Medulla oblongata (tissue), 1 donor: ENCODE measurements at regions not wholly inside any gene's neighbourhood (a gene's known extent, or its start where the extent isn't known, plus 50 kb on each side); places are given as distances from the start of the nearest gene placed in this dataset.
A peak's percentile ranks its signal among the peaks of the same experiment; 100 is the strongest.
"Not testable (repeated sequence)": the region's sequence is repeated elsewhere in the genome, so short reads cannot be mapped to it uniquely, and the experiment has no call there.

ENCODE experiments used
- DNase-seq: peaks from one replicate; pipeline ENCODE4 v3.0.0-alpha.2; 2015; ENCODE audit errors: extremely low spot score

- no peak for DNase-seq
These were observed 329.0 kb upstream of the TMTC4 start for GRCh38 chr13:101003566-101003965.

DNA sequence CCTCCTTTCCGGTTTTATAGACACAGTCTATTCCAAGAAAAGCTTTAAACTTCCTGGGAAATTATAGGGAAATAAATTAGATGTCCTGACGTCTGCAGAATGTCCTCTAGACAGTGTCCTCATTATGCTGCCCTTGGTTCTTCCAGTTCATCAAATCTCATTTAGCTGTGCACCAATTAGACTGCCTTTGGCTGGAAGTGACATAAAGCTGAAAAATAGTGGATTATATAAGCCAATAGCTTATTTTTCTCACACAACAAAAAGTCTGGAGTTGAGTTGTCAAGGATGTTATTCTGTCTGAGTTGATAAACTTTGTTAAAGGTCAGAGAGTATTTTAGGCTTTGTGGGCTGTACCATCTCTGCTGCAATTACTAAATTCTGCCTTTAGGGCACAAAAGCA lies 314.8 kb upstream of the TMTC4 start:
- no peak for DNase-seq

DNA sequence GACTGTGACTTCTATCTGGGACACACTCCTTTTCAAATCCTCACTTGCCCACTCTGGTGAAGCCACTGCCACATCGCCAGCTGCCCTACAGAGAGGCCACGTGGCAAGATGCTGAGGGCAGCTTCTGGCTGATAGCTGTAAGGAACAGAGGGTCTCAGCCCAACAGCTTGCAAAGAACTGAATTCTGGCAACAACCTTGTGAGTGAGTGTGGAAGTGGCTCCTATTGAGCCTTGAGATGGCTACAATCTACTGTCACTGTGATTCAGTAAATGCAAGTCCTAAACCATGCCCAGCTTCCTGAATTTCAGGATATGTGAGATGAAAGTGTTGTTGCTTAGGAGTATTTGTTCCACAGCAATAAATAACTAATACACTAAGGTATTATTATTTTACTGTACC lies 314.3 kb upstream of the TMTC4 start:
- no peak for DNase-seq

- DNase-seq, result peak; percentile 74
These were observed 313.4 kb upstream of the TMTC4 start for GRCh38 chr13:100987948-100988347.

GRCh38 chr13:100986571-100986970 lies 312.0 kb upstream of the TMTC4 start:
- DNase-seq, result no peak

DNA sequence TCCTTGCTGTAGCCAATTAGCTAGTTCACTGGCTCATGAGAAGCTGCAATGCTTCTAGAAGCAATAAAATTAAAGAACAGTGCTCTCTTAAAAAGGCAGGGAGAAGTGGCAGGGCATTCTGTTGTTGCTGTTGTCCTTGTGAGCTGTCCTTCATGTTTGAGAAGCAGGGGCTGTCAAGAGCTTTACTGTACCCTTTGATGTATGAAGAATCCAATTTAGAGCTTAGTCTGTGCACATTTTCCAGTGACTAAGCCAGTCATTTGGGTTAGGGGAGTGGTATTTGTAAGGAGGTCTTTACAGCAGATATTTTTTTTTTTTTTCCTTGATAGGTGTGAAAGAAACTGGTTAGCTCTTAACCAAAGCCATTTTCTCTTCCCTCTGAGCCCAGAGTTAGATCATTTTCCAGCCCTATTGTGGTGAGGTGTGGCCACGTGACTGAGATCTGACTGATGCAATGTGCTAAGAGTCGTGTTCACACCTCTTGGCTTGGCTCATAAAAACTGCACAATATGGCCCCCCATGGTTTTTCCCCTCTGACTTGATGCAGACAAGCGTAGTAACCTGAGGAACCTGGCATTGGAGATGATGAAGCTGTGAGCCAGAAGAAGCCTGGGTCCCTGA lies 309.6 kb upstream of the TMTC4 start:
- DNase-seq, result no peak

GRCh38 chr13:100983111-100983510 lies 308.5 kb upstream of the TMTC4 start:
- no peak for DNase-seq

GRCh38 chr13:100980171-100980570 lies 305.6 kb upstream of the TMTC4 start:
- DNase-seq, result no peak

GRCh38 chr13:100977841-100978240 lies 303.2 kb upstream of the TMTC4 start:
- no peak for DNase-seq

DNA sequence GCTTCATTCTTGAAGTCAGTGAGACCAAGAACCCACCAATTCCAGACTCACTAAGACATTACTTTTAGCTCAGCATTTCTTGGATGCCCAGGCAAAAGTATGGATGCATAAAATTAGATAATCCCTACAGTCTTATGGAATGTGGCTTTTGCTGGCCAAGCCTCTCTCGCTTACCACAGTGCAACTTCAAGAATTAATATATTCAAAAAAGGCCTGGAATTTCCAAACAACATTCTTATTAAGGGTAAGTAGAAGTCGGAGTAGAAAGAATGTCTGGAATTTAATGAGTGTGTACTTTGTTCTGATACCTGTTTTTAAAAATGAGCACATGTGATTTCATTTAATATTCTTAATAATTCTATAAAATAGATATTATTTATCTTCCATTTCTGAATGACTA lies 302.4 kb upstream of the TMTC4 start:
- no peak for DNase-seq

DNA sequence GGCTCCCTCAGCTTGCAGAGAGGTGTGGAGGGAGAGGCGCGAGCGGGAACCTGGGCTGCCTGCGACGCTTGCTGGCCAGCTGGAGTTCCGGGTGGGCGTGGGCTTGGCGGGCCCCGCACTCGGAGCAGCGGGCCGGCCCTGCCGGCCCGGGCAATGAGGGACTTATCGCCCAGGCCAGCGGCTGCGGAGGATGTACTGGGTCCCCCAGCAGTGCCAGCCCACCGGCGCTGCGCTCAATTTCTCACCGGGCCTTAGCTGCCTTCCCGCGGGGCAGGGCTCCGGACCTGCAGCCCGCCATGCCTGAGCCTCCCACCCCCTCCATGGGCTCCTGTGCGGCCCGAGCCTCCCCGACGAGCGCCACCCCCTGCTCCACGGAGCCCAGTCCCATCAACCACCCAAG lies 301.1 kb upstream of the TMTC4 start:
- DNase-seq, result not testable (repeated sequence)

GRCh38 chr13:100962585-100962984 lies 288.0 kb upstream of the TMTC4 start:
- DNase-seq, result no peak

- no peak for DNase-seq
These were observed 286.6 kb upstream of the TMTC4 start for GRCh38 chr13:100961186-100961585.

- DNase-seq, result no peak
These were observed 284.2 kb upstream of the TMTC4 start for GRCh38 chr13:100958831-100959230.

- DNase-seq, result no peak
These were observed 283.1 kb upstream of the TMTC4 start for GRCh38 chr13:100957741-100958140.

GRCh38 chr13:100954430-100955305 lies 280.1 kb upstream of the TMTC4 start:
- DNase-seq, result no peak

DNA sequence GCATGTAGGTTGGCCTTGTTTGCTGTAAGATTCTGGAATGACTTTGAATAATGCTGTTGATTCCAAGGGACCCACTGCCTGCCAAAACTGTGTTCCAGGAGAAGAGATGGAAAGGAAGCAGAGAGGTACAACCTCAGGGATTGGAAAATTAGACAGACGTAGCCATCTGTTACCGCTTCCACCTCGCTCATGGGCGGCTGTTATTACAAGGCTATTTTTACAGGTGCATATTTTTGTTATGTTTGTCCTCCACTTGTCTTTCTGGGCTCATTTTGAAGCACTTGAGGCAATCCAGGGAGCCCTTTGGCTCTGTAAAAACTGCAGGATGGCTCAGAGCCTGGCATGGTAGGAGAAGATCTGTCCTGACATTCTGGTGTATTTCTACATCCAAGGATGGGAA lies 276.4 kb upstream of the TMTC4 start:
- no peak for DNase-seq

DNA sequence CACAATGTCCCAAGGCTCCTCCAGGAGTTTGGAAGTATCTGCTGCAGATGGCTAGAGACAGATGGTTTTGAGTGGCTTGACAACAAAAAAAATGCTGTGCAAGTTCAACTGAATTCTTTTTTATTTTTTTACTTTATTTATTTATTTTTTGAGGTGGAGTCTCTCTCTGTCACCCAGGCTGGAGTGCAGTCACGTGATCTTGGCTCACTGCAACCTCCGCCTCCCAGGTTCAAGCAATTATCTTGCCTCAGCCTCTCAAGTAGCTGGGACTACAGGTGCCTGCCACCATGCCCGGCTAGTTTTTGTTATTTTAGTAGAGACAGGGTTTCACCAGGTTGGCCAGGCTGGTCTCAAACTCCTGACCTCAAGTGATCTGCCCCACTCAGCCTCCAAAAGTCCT lies 274.3 kb upstream of the TMTC4 start:
- not testable (repeated sequence) for DNase-seq

- DNase-seq, result no peak
These were observed 272.0 kb upstream of the TMTC4 start for GRCh38 chr13:100946588-100946987.

- DNase-seq, result no peak
These were observed 270.3 kb upstream of the TMTC4 start for GRCh38 chr13:100944791-100945345.

GRCh38 chr13:100942742-100943141 lies 268.1 kb upstream of the TMTC4 start:
- DNase-seq, result no peak

GRCh38 chr13:100941377-100942368 lies 267.1 kb upstream of the TMTC4 start:
- peak; percentile 27 for DNase-seq
